IPS-15b (cell line): ENCODE measurements at regions not wholly inside any gene's neighbourhood (a gene's known extent, or its start where the extent isn't known, plus 50 kb on each side); places are given as distances from the start of the nearest gene placed in this dataset.
A peak's percentile ranks its signal among the peaks of the same experiment; 100 is the strongest.
"Not testable (repeated sequence)": the region's sequence is repeated elsewhere in the genome, so short reads cannot be mapped to it uniquely, and the experiment has no call there.

Experiments
- H3K27me3 ChIP-seq: one replicate; pipeline ENCODE4 v1.6.1; 2013; ENCODE audit warnings: low read length; ENCODE audit not compliant: control insufficient read depth, insufficient read depth
- H3K36me3 ChIP-seq: one replicate; pipeline ENCODE4 v1.6.1; 2013; ENCODE audit warnings: low read length; ENCODE audit not compliant: control insufficient read depth, insufficient read depth
- H3K4me1 ChIP-seq: one replicate; pipeline ENCODE4 v1.6.1; 2013; ENCODE audit warnings: mild to moderate bottlenecking, low read length; ENCODE audit not compliant: control insufficient read depth, insufficient read depth
- H3K4me3 ChIP-seq: one replicate; pipeline ENCODE4 v1.5.1; 2013; ENCODE audit warnings: low read depth, low read length
- H3K9ac ChIP-seq: one replicate; pipeline ENCODE4 v1.6.1; 2013; ENCODE audit warnings: low read depth, mild to moderate bottlenecking, low read length
- H3K9me3 ChIP-seq: one replicate; pipeline ENCODE4 v1.6.1; 2013; ENCODE audit warnings: mild to moderate bottlenecking, low read length; ENCODE audit not compliant: control insufficient read depth, insufficient read depth

GRCh38 chrX:54615109-54615508 lies 85.1 kb downstream of the GNL3L start:
- H3K4me3 ChIP-seq: no peak overlapping the region
- no peaks in the 10 kb centered on the region for H3K9me3 ChIP-seq
- H3K4me1 ChIP-seq: no peaks in the 10 kb centered on the region
- H3K27me3 ChIP-seq: no peaks in the 10 kb centered on the region
- no peak overlapping the region for H3K9ac ChIP-seq
- no peaks in the 10 kb centered on the region for H3K36me3 ChIP-seq

DNA sequence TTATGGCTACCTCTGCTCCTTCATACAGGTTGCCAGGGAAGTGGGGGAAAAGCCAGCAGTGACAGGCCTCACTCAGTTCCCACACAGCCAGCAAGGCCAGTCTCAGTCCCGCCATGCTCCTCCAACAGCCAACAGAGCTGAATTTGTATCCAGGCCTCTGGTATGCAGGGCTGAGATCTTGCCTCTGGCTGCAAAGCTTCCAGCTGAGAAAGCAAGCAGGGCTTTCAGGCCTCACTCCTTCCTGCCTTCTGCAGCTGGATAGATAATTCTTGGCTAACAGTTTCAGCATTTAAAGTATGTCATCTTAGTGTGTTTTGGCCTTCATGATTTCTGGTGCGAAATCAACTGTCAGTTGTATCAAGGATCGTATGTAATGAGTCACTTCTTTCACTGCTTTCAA lies 103.6 kb downstream of the GNL3L start:
- H3K9me3 ChIP-seq: no peaks in the 10 kb centered on the region
- no peaks in the 10 kb centered on the region for H3K36me3 ChIP-seq
- H3K4me3 ChIP-seq: no peak overlapping the region
- H3K4me1 ChIP-seq: peaks cover 4% of the 10 kb centered on the region
- H3K9ac ChIP-seq: no peak overlapping the region
- H3K27me3 ChIP-seq: no peaks in the 10 kb centered on the region

DNA sequence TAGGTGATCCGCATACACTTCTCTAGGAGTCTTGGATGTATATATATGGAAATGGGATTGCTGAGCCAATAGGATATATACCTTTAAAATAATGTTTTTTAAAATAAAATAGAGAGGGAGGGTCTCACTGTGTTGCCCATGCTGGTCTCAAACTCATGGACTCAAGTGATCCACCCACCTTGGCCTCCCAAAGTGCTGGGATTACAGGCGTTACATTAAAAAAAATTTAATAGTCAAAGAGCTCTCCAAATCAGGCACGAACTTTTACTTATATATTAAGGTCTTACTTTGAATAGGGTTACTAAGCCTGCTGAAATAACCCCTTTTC lies 109.0 kb downstream of the GNL3L start:
- Histone ChIP-seq H3K4me3 (no peak overlapping the region), H3K27me3 (no peaks in the 10 kb centered on the region), H3K9ac (no peak overlapping the region), H3K9me3 (peaks cover 3% of the 10 kb centered on the region), H3K36me3 (no peaks in the 10 kb centered on the region), H3K4me1 (peaks cover 10% of the 10 kb centered on the region)

DNA sequence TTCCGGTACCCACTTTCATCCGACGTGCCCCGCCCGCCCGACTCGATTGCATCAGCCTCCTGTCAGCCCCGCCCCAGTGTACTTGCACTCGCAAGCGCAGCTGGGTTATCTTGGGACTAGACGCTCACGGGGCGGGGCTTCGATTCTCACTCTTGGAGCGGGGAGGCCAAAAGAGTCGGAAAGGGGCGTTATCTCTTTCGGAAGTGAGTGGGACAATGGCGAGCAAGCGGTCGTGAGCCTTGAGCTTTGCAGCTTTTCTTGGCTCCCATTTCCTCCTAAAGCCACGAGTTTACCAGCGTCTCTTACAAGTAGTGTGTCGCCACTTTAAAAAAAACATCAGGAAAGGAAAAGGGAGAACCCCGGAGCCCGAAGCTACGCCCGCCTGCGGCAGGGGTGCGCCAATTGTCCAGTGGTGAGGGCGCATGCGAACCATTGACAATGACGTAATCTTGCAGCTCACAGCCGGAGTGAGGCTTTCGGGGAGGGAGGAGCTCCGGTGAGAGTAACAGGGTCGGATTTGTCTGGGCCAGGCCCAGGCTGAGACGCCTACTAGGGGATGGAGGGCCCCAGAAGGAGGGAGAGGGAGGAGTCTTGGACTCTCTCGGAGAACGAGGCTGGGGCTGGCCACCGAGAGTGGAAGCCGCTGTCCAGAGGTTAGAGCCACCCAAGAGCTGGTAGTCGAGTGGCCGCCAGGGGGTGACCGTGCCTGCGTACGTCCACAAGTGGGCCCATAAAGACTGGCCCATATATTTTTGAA lies 109.5 kb downstream of the GNL3L start:
- Histone ChIP-seq H3K9ac (no peak overlapping the region), H3K27me3 (no peaks in the 10 kb centered on the region), H3K4me1 (peaks cover 10% of the 10 kb centered on the region), H3K36me3 (no peaks in the 10 kb centered on the region), H3K9me3 (peaks cover 3% of the 10 kb centered on the region), H3K4me3 (peak overlapping the region; percentile 70)

GRCh38 chrX:54640103-54640690 lies 110.2 kb downstream of the GNL3L start:
- H3K9ac ChIP-seq: peak overlapping the region; percentile 54
- peaks cover 3% of the 10 kb centered on the region for H3K9me3 ChIP-seq
- peaks cover 10% of the 10 kb centered on the region for H3K4me1 ChIP-seq
- no peaks in the 10 kb centered on the region for H3K36me3 ChIP-seq
- H3K27me3 ChIP-seq: no peaks in the 10 kb centered on the region
- peak overlapping the region; percentile 70 for H3K4me3 ChIP-seq

DNA sequence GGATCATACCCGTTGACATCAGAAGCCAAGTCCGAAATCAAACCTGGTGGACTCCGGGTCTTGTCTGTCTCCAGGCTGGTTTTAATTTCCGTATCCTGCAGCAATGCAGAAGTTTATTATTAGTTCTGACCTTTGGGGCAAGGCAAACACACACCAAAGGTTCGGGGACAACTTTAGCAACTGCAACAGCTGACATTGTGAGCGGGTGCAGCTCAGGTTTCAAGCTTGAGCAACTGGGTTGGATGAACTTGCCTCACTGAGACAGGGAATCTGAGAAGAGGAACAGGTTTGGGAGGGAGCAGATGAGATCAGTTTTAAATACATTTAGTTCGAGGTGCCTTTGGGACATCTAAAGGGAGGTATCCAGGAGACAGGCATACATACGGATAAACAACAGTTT lies 110.7 kb downstream of the GNL3L start:
- no peaks in the 10 kb centered on the region for H3K27me3 ChIP-seq
- H3K4me3 ChIP-seq: peak overlapping the region; percentile 70
- H3K9me3 ChIP-seq: peaks cover 3% of the 10 kb centered on the region
- H3K36me3 ChIP-seq: no peaks in the 10 kb centered on the region
- H3K9ac ChIP-seq: no peak overlapping the region
- peaks cover 10% of the 10 kb centered on the region for H3K4me1 ChIP-seq

GRCh38 chrX:54641530-54641929 lies 111.5 kb downstream of the GNL3L start:
- H3K4me3 ChIP-seq: no peak overlapping the region
- H3K27me3 ChIP-seq: no peaks in the 10 kb centered on the region
- no peaks in the 10 kb centered on the region for H3K36me3 ChIP-seq
- peaks cover 3% of the 10 kb centered on the region for H3K9me3 ChIP-seq
- H3K9ac ChIP-seq: no peak overlapping the region
- peaks cover 6% of the 10 kb centered on the region for H3K4me1 ChIP-seq

GRCh38 chrX:54647607-54648006 lies 117.6 kb downstream of the GNL3L start:
- not testable (repeated sequence) for H3K27me3 ChIP-seq, H3K9ac ChIP-seq, H3K36me3 ChIP-seq, H3K4me1 ChIP-seq, H3K4me3 ChIP-seq, H3K9me3 ChIP-seq

DNA sequence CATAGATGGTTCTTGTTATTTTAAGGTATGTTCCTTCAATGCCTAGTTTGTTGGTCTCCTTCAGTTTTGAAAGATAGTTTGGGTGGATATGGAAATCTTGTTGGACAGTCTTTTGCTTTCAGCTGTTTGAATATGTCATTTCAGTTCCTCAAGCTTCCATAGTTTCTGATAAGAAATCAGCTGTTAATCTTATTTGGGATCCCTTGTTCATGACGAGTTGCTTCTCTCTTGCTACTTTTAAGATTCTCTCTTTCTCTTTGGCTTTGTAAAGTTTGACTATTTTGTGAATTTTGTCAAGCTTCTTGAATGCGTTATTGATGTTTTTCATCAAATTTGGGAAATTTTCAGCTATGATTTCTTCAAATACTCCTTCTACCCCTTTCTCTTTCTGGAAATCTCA lies 129.5 kb downstream of the GNL3L start:
- Histone ChIP-seq H3K9ac (no peak overlapping the region), H3K36me3 (no peaks in the 10 kb centered on the region), H3K4me3 (no peak overlapping the region), H3K4me1 (no peaks in the 10 kb centered on the region), H3K9me3 (no peaks in the 10 kb centered on the region), H3K27me3 (no peaks in the 10 kb centered on the region)

DNA sequence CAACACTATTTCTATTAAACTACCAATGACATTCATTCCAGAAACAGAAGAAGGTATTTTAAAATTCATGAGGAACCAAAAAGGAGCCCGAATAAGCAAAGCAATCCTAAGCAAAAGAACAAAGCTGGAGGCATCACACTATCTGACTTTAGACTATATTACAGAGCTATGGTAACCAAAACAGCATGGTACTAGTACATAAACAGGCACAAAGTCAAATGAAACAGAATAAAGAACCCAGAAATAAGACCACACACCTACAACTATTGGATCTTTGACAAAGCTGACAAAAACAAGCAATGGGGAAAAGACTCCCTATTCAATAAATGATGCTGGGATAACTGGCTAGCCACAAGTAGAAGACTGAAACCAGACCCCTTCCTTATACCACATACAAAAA lies 122.3 kb downstream of the ITIH6 start:
- Histone ChIP-seq H3K9ac (no peak overlapping the region), H3K27me3 (no peaks in the 10 kb centered on the region), H3K4me1 (no peaks in the 10 kb centered on the region), H3K9me3 (no peaks in the 10 kb centered on the region), H3K4me3 (no peak overlapping the region), H3K36me3 (no peaks in the 10 kb centered on the region)

DNA sequence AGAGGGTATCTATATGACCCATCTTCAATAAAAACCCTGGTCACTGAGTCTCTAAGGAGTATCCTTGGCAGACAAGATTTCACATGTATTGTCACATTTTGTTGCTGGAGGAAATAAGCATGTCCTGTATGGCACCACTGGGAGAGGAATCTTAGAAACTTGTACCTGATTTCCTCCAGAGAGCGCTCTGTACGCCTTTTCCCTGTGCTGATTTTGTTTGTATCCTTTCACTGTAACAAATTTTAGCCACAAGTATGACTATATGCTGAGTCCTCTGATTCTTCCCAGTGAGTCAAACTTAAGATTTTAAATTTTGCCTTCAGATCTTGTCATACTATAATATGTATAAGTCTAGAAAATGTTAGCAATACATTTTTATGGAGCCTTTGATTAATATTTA lies 102.8 kb downstream of the ITIH6 start:
- Histone ChIP-seq H3K4me1 (no peaks in the 10 kb centered on the region), H3K36me3 (no peaks in the 10 kb centered on the region), H3K9me3 (no peaks in the 10 kb centered on the region), H3K27me3 (no peaks in the 10 kb centered on the region), H3K9ac (no peak overlapping the region), H3K4me3 (no peak overlapping the region)

DNA sequence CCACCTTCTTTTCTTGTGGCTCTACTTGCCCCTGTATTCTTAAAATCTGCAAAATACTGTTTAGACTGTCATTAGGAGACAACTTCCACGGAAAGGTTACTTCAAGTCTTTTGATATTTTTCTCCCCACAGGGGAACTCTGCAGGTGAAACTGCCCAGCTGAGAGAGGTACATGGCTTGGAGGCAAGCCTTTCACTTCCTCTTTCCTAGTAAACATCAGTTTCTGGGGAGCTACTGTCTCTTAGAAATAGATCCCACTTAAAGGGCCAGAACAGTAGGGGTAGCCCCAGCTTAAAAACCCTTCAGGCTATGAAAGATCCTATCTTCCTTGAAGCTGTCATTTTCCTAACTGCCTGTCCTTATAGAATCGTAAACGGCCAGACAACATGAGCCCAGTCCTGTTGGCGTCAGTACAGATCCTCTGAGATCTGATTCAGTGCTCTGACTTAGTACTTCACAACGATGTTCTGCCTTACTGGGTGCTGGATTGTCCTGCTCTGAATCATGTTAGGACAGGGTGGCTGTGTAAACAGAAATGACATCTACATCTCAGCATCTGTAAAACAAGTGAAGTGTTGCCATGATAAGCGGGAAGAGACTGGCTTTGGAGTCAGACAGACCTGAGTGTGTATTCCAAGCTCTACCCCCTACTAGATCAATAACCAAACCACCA lies 102.1 kb downstream of the ITIH6 start:
- no peaks in the 10 kb centered on the region for H3K4me1 ChIP-seq
- H3K36me3 ChIP-seq: no peaks in the 10 kb centered on the region
- no peak overlapping the region for H3K9ac ChIP-seq
- no peak overlapping the region for H3K4me3 ChIP-seq
- H3K9me3 ChIP-seq: no peaks in the 10 kb centered on the region
- H3K27me3 ChIP-seq: no peaks in the 10 kb centered on the region
